GM19372 (cell line): ENCODE measurements at regions not wholly inside any gene's neighbourhood (a gene's known extent, or its start where the extent isn't known, plus 50 kb on each side); places are given as distances from the start of the nearest gene placed in this dataset.
"Not testable (repeated sequence)": the region's sequence is repeated elsewhere in the genome, so short reads cannot be mapped to it uniquely, and the experiment has no call there.

Source experiments
- ATAC-seq: cut with Tn5 transposase; IDR thresholded peaks from one replicate; pipeline ENCODE4 v1.9.1; 2021; ENCODE audit warnings: mild to moderate bottlenecking, low read depth, moderate library complexity; ENCODE audit not compliant: unreplicated experiment

DNA sequence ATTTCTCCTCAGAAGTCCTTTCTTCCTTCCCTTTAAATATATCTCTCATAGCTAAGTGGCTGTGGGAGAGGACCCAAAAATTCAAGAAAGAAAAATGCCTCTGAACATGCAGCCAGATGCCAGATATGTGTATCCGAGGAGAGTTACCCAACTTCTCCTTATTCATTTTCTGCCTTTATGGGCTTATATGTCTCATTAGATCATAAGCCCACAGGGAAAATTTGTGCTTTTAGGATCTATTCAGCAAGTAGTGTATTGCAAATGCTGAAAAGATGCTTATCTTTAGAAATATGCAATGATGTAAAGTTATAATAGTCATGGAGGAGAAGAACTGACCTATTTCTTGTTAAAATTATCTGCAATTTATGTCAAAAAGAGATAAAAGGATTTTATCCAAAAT, 371.8 kb upstream of the NOCT start:
- ATAC-seq, result no peak

DNA sequence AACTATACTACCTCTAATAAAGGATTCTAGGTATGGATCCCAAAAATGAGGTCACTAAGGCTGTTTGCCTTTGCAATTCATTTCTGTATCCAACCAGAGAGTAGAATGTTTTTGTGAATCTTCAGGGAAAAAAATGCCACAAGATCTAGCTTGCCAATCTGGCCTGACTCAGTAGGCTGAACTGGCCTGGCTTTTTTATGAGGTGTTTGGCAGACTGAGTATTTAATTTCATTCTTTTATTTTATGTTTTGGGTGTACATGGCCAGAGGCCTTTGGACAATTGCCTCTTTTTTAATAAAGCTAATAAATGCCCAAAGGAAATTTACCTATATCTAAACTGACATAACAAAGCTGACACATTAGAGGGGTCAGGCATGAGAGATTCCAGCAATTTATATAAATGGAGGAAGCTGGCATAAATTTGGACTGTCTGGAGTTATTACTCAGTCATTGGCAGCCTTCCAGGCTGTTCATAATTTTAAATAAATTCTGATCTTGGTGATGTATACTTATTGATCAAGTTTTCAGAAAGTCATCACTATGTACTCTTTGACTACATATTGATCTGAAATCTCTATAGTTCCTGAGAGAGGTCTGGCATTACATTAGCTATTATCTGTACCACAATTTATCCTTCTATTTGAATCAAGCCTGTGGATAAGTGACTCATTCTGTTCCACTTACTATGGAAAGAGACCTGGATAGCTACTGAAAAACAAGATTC, 376.4 kb upstream of the NOCT start:
- ATAC-seq, result no peak

DNA sequence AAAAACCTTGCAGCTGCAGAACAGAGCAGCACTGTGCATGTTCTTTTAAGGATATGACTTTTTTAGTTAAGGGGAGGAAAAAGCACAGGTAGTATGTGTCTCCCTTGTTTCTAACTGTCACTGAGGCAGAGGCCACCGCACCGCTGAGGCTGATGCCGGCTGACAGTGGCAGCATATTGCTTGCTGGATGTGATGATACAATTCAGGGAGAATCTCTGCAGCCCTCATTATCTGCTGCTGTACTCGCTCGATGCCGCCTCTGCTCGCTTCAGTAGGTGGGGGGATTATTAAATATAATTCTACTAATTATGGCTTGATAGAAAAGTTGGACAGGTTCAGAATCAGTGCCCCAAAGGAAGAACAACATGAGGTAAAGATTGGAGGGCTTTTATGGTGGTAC, 378.8 kb upstream of the NOCT start:
- no peak for ATAC-seq

DNA sequence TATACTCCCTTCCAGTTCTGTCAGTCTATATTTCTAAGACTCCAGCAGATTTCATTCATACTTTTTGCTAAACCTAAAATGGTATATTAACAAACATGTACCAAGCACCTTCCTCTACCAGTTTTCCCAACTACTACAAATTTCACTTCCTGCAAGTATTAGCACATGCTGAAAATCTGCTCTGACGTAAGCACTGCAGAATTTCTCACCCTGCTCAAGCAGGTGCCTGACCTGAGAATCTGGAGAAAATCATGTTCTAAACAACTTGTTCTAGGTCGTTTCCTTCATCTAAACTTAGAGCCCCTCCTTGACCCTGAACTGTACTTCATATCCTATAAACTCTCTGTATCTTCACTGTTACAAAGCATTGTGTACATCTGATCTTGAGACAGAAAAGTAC, 380.7 kb upstream of the NOCT start:
- ATAC-seq, result no peak

DNA sequence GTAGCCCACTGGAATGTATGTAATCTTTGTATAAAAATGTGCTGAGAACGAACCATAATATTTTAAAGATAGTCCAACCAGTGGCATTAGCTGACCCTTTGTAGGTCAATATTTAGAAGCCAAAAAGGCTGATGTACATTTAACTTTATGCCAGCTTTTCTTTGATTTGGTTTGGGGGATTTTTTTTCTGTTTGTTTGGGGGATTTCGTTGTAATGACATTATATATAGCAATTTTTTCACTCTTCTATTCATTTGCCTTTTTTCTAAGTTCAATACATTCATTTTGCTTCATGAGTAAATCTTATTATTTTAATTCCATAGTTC, 382.0 kb upstream of the NOCT start:
- no peak for ATAC-seq

DNA sequence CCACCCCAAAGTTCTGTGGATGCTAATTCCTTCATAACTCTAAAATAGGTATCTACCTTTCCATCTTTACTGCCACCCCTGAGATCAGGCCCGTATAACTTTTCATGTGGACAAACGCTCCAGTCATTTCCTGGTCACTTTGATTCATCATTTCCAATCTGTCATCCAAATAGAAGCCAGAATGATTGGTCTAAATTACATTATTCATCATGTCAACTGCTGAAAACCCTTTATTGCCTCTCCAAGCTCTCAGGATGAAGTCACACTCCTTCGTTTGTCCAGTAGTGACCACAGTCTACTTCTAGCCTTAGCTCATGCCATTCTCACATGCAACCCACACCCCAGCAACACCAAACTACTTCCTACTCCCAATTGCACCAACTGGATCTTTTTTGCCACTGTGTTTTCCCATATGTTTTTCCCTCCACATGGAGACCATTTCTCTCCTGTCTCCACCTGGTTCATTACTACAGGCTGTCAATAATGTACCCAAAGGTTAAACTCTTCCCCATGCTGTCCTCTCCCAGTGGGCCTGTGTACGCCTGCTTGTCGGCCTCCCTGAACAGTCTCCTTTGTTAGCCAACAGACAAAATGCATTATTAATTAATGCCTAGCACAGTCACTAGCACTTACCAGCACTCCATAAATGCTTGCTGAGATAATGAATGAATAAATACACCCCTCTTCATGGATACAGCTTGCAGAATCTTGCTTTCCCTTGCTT, 382.6 kb upstream of the NOCT start:
- no peak for ATAC-seq

DNA sequence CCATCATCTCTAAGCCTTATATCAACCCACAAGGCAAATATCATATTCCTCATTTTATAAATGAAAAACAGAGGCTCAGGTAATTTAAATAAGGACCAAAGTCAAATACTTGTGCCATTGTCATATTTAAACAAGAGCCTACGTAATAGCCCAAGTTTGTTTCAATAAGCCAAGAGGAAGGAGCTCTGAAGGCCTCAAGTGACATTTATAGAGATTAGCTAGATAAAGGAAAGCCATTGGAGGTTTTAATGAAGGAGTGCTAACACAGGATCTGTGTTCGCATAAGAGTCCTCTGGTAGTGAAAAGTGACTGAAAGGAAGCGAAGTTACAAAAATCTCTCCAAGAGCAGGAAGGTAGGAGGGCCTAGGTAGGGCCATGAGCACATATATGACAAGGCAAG, 384.9 kb upstream of the NOCT start:
- no peak for ATAC-seq

DNA sequence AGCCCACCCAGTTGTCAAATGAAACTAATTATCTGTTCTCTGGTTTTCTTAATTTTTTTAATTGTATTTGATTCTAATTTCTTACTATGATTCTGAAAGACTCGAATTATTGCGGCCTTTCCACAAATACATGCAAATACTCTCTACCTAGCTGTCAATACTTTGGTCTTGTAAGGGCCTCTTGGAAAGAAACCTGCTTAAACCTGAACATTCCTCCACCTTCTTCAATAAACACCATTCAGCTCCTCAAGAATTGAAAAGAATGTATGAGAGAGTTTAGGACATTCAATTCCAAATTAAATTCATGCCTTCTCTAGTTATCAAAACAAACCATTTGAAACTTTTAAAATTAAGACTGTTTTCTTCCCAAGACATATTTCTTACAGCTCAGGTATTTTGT, 385.9 kb upstream of the NOCT start:
- ATAC-seq, result no peak

DNA sequence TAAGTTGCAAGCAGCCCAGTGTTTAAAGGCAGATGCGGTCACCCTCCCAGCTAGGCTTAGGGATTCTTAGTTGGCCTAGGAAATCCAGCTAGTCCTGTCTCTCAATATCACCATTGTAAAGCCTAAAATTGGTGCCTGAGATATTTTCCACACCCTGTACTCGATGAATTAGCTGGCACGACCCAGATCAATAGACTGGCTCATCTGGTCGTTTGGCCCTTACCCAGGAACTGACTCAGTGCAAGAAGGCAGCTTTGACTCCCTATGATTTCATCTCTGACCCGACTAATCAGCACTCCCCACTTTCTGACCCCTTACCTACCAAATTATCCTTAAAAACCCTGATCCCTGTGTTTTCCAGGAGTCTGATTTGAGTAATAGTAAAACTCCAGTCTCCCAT, 384.9 kb upstream of the SLC7A11 start:
- ATAC-seq, result no peak

DNA sequence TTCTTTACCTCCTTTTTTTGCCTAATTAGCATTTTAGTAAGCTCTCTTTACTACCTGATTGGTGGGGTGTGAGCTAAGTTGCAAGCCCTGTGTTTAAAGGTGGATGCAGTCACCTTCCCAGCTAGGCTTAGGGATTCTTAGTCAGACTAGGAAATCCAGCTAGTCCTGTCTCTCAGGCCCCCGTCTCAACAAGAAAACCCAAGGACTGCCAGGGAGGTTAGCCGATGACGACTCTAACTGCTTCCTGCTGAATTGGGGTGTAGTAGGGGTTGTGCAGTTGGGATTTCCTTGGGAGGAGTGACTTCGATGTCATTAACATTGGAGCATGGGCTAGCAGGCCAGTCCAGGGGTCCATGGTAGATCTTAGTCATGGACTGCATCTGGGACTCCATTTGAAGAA, 380.2 kb upstream of the SLC7A11 start:
- ATAC-seq, result not testable (repeated sequence)

DNA sequence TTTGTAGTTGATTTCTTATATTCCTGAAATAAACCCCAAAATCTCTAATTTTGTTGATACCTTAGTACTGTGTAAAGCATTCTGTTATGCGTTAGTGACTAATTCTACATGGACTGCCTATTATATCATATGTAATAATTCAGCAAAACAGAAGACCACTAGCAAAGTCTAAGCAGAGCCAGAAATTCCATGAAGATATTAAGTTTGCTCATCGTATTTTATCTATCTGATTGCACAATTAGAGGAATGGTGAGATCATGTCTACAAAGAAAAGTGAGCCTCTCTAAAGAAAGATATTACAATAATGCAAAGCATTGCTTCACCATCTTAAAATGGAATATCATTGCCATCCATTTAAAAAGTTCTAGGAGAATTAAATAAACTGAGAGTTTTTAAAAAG, 374.6 kb upstream of the SLC7A11 start:
- no peak for ATAC-seq

DNA sequence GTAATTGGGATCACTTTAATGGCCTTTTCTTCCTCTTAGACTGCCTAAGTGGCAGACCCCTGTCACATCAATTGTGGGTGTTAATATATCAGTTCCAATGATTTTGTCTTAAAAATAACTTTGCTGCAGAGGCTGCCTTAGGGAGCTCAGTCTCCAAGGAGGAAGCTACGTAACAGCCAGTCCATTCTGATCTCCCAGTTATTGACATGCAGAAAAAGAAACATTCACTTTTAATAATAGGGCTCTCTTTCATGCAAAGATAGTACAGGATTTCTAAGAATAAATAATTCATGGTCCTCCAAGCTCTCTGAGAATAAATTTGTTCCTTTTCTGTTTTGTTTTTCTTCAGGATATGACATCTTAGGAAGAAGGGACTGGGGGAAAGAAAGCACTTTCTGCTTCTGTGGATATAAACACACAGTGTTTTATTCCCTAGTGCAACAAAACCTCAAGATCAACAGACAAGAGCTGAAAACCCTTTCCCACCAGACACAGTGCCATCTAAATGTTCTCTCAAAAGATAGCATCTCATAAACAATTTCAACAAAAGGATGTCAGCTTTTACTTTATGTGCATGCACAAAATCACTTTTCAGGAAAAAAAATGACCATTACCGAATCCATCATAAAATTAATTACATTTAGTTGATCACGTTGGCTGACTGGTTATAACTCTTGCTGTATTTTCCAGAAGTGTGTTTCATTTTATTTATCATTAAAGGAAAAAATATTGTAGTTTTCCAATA, 372.4 kb upstream of the SLC7A11 start:
- ATAC-seq, result no peak

DNA sequence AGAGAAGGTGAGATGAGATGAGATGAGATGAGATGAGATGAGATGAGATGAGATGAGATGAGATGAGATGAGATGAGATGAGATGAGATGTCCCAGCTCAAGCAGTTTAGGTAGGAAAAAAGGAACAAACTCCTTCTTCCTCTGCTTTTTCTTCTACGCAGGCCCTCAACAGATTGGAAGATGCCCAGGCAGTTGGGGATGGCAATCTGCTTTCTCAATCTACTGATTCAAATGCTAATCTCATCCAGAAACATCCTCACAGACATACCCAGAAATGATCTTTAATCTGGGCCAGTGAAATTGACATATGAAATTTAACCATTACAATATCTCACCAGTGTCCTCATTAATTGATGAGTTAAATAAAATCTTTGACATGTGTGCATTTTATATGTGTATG, 370.3 kb upstream of the SLC7A11 start:
- no peak for ATAC-seq

DNA sequence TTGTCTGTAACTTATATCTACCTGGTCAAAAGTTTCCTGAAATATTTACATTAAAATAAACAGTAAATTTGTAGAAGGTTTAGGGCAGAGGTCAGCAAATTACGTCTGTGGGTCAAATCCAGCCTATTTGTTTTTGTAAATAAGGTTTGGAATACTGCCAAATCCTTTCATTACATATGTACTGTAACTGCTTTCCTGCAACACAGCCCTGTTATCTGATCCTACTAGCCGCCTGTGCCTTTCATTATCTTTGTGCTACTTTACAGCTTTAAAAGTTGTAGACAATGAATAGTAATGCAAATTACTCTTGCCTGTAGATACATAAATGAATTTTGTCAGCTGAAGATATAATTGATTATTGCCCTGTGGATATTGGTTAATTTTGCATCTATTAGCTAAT, 369.6 kb upstream of the SLC7A11 start:
- ATAC-seq, result no peak

DNA sequence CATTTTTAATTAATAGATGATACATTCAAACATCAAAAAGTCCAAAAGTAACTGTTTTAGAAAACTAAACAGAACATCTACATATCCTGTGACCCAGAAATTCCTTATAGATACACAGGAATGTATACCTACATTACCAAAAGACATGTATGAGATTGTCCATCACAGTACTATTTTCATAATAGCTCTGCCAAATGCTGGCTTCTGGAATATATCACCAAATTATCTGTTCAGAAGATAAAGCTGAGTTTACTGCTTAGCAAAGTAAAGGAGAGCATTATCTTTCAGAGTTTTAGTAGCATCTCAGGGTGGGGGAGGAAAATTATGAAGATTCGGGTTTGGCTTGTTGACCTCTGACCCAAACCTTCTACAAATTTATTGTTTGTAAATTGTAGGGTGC, 368.9 kb upstream of the SLC7A11 start:
- no peak for ATAC-seq

DNA sequence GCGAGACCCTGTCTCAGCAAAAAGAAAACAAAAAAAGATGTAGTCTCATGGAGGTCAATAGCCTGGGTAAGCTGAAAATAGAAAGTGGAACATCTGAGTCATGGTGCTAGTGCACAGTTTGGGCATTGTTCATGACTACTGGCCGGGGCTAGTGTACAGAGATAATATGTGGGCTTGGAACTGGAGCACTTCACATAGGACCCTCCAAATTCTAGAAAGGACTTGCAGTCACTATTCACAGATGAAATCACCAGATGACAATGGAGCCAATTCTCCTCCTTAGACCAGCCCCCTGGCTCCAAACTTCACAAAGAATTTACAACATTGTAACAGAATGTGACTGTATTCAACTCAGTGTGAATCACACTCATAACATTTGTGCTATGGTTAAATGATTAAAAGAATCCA, 367.8 kb upstream of the SLC7A11 start:
- no peak for ATAC-seq

DNA sequence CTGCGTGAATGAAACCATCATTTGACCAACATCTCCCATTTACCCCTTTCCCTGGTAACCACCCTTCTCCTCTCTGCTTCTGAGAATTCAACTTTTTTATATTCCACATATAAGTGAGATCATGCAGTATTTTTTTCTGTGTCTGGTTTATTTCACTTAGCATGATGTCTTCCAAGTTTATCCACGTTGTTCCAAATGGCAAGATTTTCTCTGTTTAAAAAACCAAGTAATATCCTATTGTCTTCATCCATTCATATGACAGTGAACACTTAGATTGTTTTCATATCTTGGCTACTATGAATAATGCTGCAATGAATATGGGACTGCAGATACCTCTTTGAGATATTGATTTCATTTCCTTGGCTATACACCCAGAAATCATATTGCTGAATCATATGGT, 362.4 kb upstream of the SLC7A11 start:
- no peak for ATAC-seq

DNA sequence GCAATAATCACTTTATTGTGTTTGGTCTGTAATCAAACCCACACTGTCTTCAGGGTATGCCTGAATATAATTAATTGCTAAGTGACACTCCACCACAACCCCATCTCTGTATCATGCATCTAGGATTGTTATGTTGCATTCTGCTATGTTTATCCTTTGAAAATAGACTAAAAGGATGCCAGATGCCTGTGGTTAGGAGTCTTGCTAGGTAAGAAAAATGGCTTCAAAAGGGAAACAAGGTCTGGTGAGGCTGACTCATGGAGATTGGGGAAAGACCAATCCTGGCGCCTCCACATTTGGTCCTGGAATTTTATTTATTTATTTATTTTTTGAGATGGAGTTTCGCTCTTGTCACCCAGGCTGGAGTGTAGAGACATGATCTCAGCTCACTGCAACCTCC, 360.5 kb upstream of the SLC7A11 start:
- no peak for ATAC-seq

DNA sequence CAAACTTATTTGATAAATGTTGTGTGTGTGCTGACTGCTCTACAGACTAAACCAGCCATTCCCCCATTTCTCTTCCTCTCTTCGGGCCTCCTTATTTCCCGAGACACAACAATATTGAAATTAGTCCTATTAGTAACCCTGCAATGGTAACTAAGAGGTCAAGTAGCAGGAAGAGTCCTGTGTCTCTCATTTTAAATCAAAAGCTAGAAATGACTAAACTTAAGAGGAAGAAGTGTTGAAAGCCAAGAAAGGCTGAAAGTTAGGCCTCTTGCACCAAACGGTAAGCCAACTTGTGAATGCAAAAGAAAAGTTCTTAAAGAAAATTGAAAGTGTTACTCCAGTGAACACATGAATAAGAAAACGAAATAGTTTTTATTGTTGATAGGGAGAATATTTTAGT, 357.8 kb upstream of the SLC7A11 start:
- no peak for ATAC-seq

DNA sequence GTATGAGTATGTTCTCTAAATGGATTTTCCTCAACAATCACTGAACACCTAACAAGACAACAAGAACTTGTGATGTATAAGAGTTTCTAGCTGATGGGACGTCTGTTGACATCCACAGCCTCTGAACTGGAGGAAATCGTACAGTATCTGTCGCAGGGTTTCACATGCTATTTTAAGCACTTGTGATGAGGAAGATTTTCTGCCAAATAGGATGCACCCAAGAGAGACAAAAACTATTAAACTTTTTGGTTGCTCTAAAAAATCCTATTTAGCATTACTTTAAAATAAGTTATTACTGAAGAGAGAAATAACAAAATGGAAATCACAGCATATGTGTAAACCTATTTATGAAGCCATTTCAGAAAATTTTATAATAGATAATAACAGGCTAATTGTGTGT, 356.1 kb upstream of the SLC7A11 start:
- ATAC-seq, result no peak

DNA sequence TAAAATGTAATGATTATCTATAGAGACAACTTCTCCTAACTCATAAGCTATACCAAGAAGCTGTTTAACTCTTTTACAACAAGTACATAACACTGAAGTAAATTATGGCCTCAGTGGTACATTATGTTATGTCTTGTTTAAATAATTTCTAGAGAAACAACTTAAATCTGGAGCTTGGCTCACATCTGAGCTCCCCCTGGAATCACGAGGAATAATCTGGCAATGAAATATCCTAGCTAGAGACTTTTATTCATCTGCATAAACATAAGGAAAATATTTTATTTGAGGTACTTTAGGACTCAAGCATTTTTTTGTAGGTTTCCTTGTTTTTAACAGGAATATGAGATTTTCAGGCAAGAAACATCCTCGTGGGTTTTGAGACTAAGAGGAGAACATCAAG, 354.7 kb upstream of the SLC7A11 start:
- no peak for ATAC-seq
